DMS79 treated with DMSO at 0.1 percent for 48 hours (cell line): ENCODE measurements at regions not wholly inside any gene's neighbourhood (a gene's known extent, or its start where the extent isn't known, plus 50 kb on each side); places are given as distances from the start of the nearest gene placed in this dataset.

Experiments
- DNase-seq: peaks from one replicate; lab custom pipeline; 2025; lab: John Stamatoyannopoulos, UW

- no peak for DNase-seq
Measured at GRCh38 chr1:69233463-69233862, 334.3 kb upstream of the LRRC7 start.

GRCh38 chr1:69244211-69244610 lies 323.5 kb upstream of the LRRC7 start:
- no peak for DNase-seq

- no peak for DNase-seq
Measured at GRCh38 chr1:69246109-69246508, 321.6 kb upstream of the LRRC7 start.

- no peak for DNase-seq
Measured at GRCh38 chr1:69246710-69247109, 321.0 kb upstream of the LRRC7 start.

GRCh38 chr1:69252696-69253095 lies 315.0 kb upstream of the LRRC7 start:
- no peak for DNase-seq

- no peak for DNase-seq
Measured at GRCh38 chr1:69256036-69256435, 311.7 kb upstream of the LRRC7 start.

GRCh38 chr1:69258842-69259241 lies 308.9 kb upstream of the LRRC7 start:
- DNase-seq, result no peak

- DNase-seq, result peak; percentile 33
Measured at GRCh38 chr1:69263921-69264391, 303.8 kb upstream of the LRRC7 start.

GRCh38 chr1:69269491-69269890 lies 298.2 kb upstream of the LRRC7 start:
- DNase-seq, result no peak

GRCh38 chr1:69271587-69272125 lies 296.1 kb upstream of the LRRC7 start:
- DNase-seq, result no peak

GRCh38 chr1:69272684-69273083 lies 295.0 kb upstream of the LRRC7 start:
- no peak for DNase-seq

- DNase-seq, result no peak
Measured at GRCh38 chr1:69278923-69279322, 288.8 kb upstream of the LRRC7 start.

- no peak for DNase-seq
Measured at GRCh38 chr1:69283516-69283915, 284.2 kb upstream of the LRRC7 start.

GRCh38 chr1:69284508-69284907 lies 283.2 kb upstream of the LRRC7 start:
- no peak for DNase-seq

GRCh38 chr1:69288416-69288815 lies 279.3 kb upstream of the LRRC7 start:
- no peak for DNase-seq

GRCh38 chr1:69290291-69290690 lies 277.4 kb upstream of the LRRC7 start:
- DNase-seq, result no peak

- DNase-seq, result no peak
Measured at GRCh38 chr1:69291541-69291940, 276.2 kb upstream of the LRRC7 start.

- no peak for DNase-seq
Measured at GRCh38 chr1:69292833-69293232, 274.9 kb upstream of the LRRC7 start.

GRCh38 chr1:69294171-69294570 lies 273.6 kb upstream of the LRRC7 start:
- DNase-seq, result no peak

- no peak for DNase-seq
Measured at GRCh38 chr1:69295265-69295664, 272.5 kb upstream of the LRRC7 start.

- no peak for DNase-seq
Measured at GRCh38 chr1:69305621-69306020, 262.1 kb upstream of the LRRC7 start.

GRCh38 chr1:69312055-69312732 lies 255.5 kb upstream of the LRRC7 start:
- DNase-seq, result no peak

- DNase-seq, result no peak
Measured at GRCh38 chr1:69313118-69313517, 254.6 kb upstream of the LRRC7 start.

- no peak for DNase-seq
Measured at GRCh38 chr1:69315416-69315815, 252.3 kb upstream of the LRRC7 start.
